IMR-90 (cell line): ENCODE measurements at regions not wholly inside any gene's neighbourhood (a gene's known extent, or its start where the extent isn't known, plus 50 kb on each side); places are given as distances from the start of the nearest gene placed in this dataset.

Experiments used
- ATAC-seq: fragments of 200-7000 bp; cut with Tn5 transposase; 2 replicates; pipeline ENCODE4 v1.9.1; 2020; ENCODE audit warnings: low read depth, mild to moderate bottlenecking, moderate library complexity
- BruUV-seq: library from RNA; stranded (reverse); fragments of 400-500 nt; replicated peaks from 2 replicates; lab custom pipeline; 2021; lab: Mats Ljungman, UMichigan
- CTCF ChIA-PET: fragments of 300-600 bp; formaldehyde crosslinking; extraction: SDS; loops from one replicate; lab custom pipeline; 2021; ENCODE audit warnings: antibody characterized with exemption; lab: Yijun Ruan, JAX
- POLR2A ChIA-PET: fragments of 300-600 bp; sonication (Branson Sonifier 250); formaldehyde crosslinking; loops from one replicate; lab custom pipeline; 2022; ENCODE audit warnings: antibody characterized with exemption; ENCODE audit not compliant: unreplicated experiment; lab: Charles Lee
- DNase-seq: peaks from one replicate; pipeline ENCODE4 v3.0.0; 2013
- H2AFZ ChIP-seq: replicated peaks from 2 replicates; pipeline ENCODE3; 2013; ENCODE audit warnings: low read length, mild to moderate bottlenecking; ENCODE audit not compliant: poor library complexity
- H2AK5ac ChIP-seq: 2 replicates; pipeline ENCODE4 v1.6.1; 2013; ENCODE audit warnings: low read depth, low read length, inconsistent platforms
- H2AK9ac ChIP-seq: replicated peaks from 2 replicates; pipeline ENCODE3; 2013; ENCODE audit warnings: mild to moderate bottlenecking, low read depth, low read length, moderate library complexity; ENCODE audit not compliant: poor library complexity
- H2BK120ac ChIP-seq: 2 replicates; pipeline ENCODE4 v1.6.1; 2013; ENCODE audit warnings: low read depth, low read length, inconsistent platforms
- H2BK15ac ChIP-seq: 3 replicates; pipeline ENCODE4 v1.6.1; 2013; ENCODE audit warnings: low read depth, low read length, inconsistent platforms
- H2BK20ac ChIP-seq: 2 replicates; pipeline ENCODE4 v1.6.1; 2013; ENCODE audit warnings: low read depth, mild to moderate bottlenecking, inconsistent platforms, low read length, moderate library complexity
- H2BK5ac ChIP-seq: 2 replicates; pipeline ENCODE4 v1.6.1; 2013; ENCODE audit warnings: mild to moderate bottlenecking, low read depth, low read length, inconsistent platforms; ENCODE audit not compliant: poor library complexity, severe bottlenecking
- H3K14ac ChIP-seq: replicated peaks from 2 replicates; pipeline ENCODE4 v1.6.1; 2013; ENCODE audit warnings: low read depth, low read length, inconsistent platforms
- H3K18ac ChIP-seq: 2 replicates; pipeline ENCODE4 v1.6.1; 2013; ENCODE audit warnings: low read depth, low read length, control low read depth
- H3K23ac ChIP-seq: 2 replicates; pipeline ENCODE4 v1.6.1; 2013; ENCODE audit warnings: low read depth, low read length, inconsistent platforms
- H3K27ac ChIP-seq: 2 replicates; pipeline ENCODE4 v1.5.1; 2013; ENCODE audit warnings: mild to moderate bottlenecking, control low read depth, low read length; ENCODE audit not compliant: insufficient read depth
- H3K27me3 ChIP-seq: 2 replicates; pipeline ENCODE4 v1.6.1; 2013; ENCODE audit warnings: low read length; ENCODE audit not compliant: control insufficient read depth, insufficient read depth
- H3K36me3 ChIP-seq: 2 replicates; pipeline ENCODE4 v1.6.1; 2013; ENCODE audit warnings: low read length, mixed read lengths; ENCODE audit not compliant: control insufficient read depth, insufficient read depth
- H3K4ac ChIP-seq: 2 replicates; pipeline ENCODE4 v1.6.1; 2013; ENCODE audit warnings: low read depth, low read length, inconsistent platforms
- H3K4me1 ChIP-seq: 2 replicates; pipeline ENCODE4 v1.6.1; 2013; ENCODE audit warnings: low read length, mixed read lengths; ENCODE audit not compliant: control insufficient read depth, insufficient read depth
- H3K4me2 ChIP-seq: 2 replicates; pipeline ENCODE4 v1.6.1; 2013; ENCODE audit warnings: low read depth, mild to moderate bottlenecking, control low read depth, low read length, moderate library complexity
- H3K4me3 ChIP-seq: 2 replicates; pipeline ENCODE4 v1.5.1; 2013; ENCODE audit warnings: low read depth, mild to moderate bottlenecking, control low read depth, low read length, moderate library complexity; ENCODE audit not compliant: insufficient read depth
- H3K56ac ChIP-seq: 2 replicates; pipeline ENCODE4 v1.6.1; 2013; ENCODE audit warnings: low read length, inconsistent platforms; ENCODE audit not compliant: insufficient read depth; ENCODE audit errors: extremely low read depth
- H3K79me1 ChIP-seq, 2 experiments: 2 replicates each; pipeline ENCODE4 v1.6.1; 2013; ENCODE audit warnings: low read length in 2 of 2, inconsistent platforms in 1 of 2, low read depth in 1 of 2
- H3K9ac ChIP-seq: 2 replicates; pipeline ENCODE4 v1.6.1; 2013; ENCODE audit warnings: low read depth, low read length, control low read depth
- H3K9me1 ChIP-seq: 2 replicates; pipeline ENCODE4 v1.6.1; 2013; ENCODE audit warnings: low read length, inconsistent platforms; ENCODE audit not compliant: insufficient read depth
- H3K9me3 ChIP-seq: 2 replicates; pipeline ENCODE4 v1.6.1; 2013; ENCODE audit warnings: low read length; ENCODE audit not compliant: control insufficient read depth, insufficient read depth
- H4K20me1 ChIP-seq: 2 replicates; pipeline ENCODE4 v1.6.1; 2013; ENCODE audit warnings: low read length, inconsistent platforms; ENCODE audit not compliant: insufficient read depth
- H4K5ac ChIP-seq: 2 replicates; pipeline ENCODE4 v1.6.1; 2013; ENCODE audit warnings: mild to moderate bottlenecking, low read depth, low read length, control low read depth
- H4K8ac ChIP-seq, 2 experiments: 2 replicates each; pipeline ENCODE4 v1.6.1; 2013; ENCODE audit warnings: low read depth in 2 of 2, low read length in 2 of 2, control low read depth in 1 of 2, inconsistent platforms in 1 of 2
- H4K91ac ChIP-seq: 2 replicates; pipeline ENCODE4 v1.6.1; 2013; ENCODE audit warnings: low read depth, low read length, inconsistent platforms; ENCODE audit not compliant: insufficient read depth
- BHLHE40 ChIP-seq: fragments of 150-350 bp; IDR thresholded peaks from 2 replicates; pipeline ENCODE4 v1.6.1; 2016; ENCODE audit warnings: mild to moderate bottlenecking, low read depth, low read length
- CEBPB ChIP-seq: IDR thresholded peaks from 2 replicates; pipeline ENCODE4 v1.6.1; 2012; ENCODE audit warnings: low read depth, low read length, improper control_type of control experiment
- MAZ ChIP-seq: IDR thresholded peaks from 2 replicates; pipeline ENCODE4 v1.6.1; 2012; ENCODE audit warnings: low read depth, mild to moderate bottlenecking, low read length, improper control_type of control experiment, moderate library complexity, borderline replicate concordance
- MXI1 ChIP-seq: IDR thresholded peaks from 2 replicates; pipeline ENCODE4 v1.6.1; 2012; ENCODE audit warnings: low read depth, mild to moderate bottlenecking, low read length, moderate library complexity, borderline replicate concordance
- NFE2L2 ChIP-seq: fragments of 150-350 bp; IDR thresholded peaks from 2 replicates; pipeline ENCODE4 v1.6.1; 2016; ENCODE audit warnings: low read depth, mild to moderate bottlenecking, low read length
- RCOR1 ChIP-seq: IDR thresholded peaks from 2 replicates; pipeline ENCODE4 v1.6.1; 2012; ENCODE audit warnings: mild to moderate bottlenecking, low read length, improper control_type of control experiment; ENCODE audit not compliant: insufficient replicate concordance
- SMC3 ChIP-seq: fragments of 150-350 bp; IDR thresholded peaks from 2 replicates; pipeline ENCODE4 v1.6.1; 2016; ENCODE audit warnings: low read depth, mild to moderate bottlenecking, antibody characterized with exemption, low read length, moderate library complexity
- WGBS, 2 experiments: methylation state at CpG; one replicate each; pipeline versions ENCODE4 v1.1.5 to v1.1.7; 2013; ENCODE audit warnings: missing lambda C conversion rate in 2 of 2; ENCODE audit not compliant: insufficient read length in 1 of 2; ENCODE audit errors: extremely low coverage in 2 of 2; 5-methylcytosine and 5-hydroxymethylcytosine counted together
- dilution Hi-C: fragments of 300-500 bp; cut with HindIII; formaldehyde crosslinking; loops from one replicate; pipeline ENCODE4 v1.14.3; 2018; ENCODE audit warnings: low sequenced_read_pairs; ENCODE audit not compliant: unreplicated experiment
- in situ Hi-C: fragments of 300-500 bp; cut with MboI; formaldehyde crosslinking; loops from 3 replicates; pipeline ENCODE4 v1.14.3; 2019; ENCODE audit warnings: low sequenced_read_pairs, inconsistent platforms, mixed read lengths
- intact Hi-C: fragments of 100-400 bp; cut with micrococcal nuclease; formaldehyde crosslinking; loops from 2 replicates; pipeline ENCODE4 v1.10.0; 2022
- TF ChIP-seq, protein P1 (sequence below): fragments of 150-350 bp; IDR thresholded peaks from 2 replicates; pipeline ENCODE4 v1.6.1; 2016; ENCODE audit warnings: low read depth, mild to moderate bottlenecking, low read length, moderate library complexity, borderline replicate concordance
- TF ChIP-seq, protein P2 (sequence below): conservative IDR thresholded peaks from 2 replicates; pipeline ENCODE4 v1.5.1; 2012; ENCODE audit warnings: mild to moderate bottlenecking, low read depth, low read length, improper control_type of control experiment
- TF ChIP-seq, protein P3 (sequence below): fragments of 150-350 bp; IDR thresholded peaks from 2 replicates; pipeline ENCODE4 v1.6.1; 2017; ENCODE audit warnings: mild to moderate bottlenecking, antibody characterized with exemption, low read length, low read depth

DNA sequence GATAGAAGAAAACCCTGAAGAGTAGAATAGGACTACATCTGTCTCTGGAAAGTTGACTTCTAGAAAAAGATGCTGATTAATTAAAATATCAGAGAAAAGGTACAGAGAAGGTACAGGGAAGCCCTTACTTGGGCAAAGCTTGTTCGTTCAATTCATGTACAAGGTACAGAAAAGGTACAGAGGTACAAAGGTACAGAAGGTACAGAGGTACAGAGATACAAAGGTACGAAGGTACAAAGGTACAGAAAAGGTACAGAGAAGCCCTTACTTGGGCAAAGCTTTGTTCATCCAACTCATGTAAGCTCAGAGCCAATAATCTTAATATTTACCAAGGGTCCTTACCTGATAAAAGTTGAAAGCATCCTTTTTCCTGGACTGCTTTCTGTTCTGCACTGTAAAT, 182.3 kb downstream of the PCSK1 start:
- H4K20me1 ChIP-seq: no peaks in the 10 kb centered on the region
- no peak overlapping the region for H3K4me3 ChIP-seq
- WGBS, 2 experiments: 67% methylated on average over 1 of the region's 2 CpGs; no CpG with 5 or more reads in 1 of the 2 experiments
- dilution Hi-C loops: no loop called here
- peak overlapping the region; percentile 71; the same call in 2 of the 3 replicates for H2BK15ac ChIP-seq
- no peak overlapping the region; a peak in 1 of 4 replicates for H4K8ac ChIP-seq
- peak overlapping the region; percentile 14; the same call in 1 of the 2 replicates for H3K4ac ChIP-seq
- H3K23ac ChIP-seq: no peak overlapping the region
- no peak overlapping the region for H2AFZ ChIP-seq
- in situ Hi-C loops: no loop called here
- peak overlapping the region; percentile 33; the same call in 1 of the 2 replicates for H4K91ac ChIP-seq
- no peak overlapping the region for H3K27ac ChIP-seq
- H3K79me1 ChIP-seq: peaks cover 3 to 10% of the 10 kb centered on the region in 2 experiments; a peak in 1 of 4 replicates
- H3K56ac ChIP-seq: no peak overlapping the region
- H2AK9ac ChIP-seq: no peak overlapping the region
- TF ChIP-seq NFE2L2 (no peak), SMC3 (no peak), RCOR1 (no peak), BHLHE40 (no peak), MAZ (no peak), CEBPB (no peak), MXI1 (no peak)
- TF ChIP-seq, protein P1, sequence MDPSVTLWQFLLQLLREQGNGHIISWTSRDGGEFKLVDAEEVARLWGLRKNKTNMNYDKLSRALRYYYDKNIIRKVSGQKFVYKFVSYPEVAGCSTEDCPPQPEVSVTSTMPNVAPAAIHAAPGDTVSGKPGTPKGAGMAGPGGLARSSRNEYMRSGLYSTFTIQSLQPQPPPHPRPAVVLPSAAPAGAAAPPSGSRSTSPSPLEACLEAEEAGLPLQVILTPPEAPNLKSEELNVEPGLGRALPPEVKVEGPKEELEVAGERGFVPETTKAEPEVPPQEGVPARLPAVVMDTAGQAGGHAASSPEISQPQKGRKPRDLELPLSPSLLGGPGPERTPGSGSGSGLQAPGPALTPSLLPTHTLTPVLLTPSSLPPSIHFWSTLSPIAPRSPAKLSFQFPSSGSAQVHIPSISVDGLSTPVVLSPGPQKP: no peak
- TF ChIP-seq, protein P2, sequence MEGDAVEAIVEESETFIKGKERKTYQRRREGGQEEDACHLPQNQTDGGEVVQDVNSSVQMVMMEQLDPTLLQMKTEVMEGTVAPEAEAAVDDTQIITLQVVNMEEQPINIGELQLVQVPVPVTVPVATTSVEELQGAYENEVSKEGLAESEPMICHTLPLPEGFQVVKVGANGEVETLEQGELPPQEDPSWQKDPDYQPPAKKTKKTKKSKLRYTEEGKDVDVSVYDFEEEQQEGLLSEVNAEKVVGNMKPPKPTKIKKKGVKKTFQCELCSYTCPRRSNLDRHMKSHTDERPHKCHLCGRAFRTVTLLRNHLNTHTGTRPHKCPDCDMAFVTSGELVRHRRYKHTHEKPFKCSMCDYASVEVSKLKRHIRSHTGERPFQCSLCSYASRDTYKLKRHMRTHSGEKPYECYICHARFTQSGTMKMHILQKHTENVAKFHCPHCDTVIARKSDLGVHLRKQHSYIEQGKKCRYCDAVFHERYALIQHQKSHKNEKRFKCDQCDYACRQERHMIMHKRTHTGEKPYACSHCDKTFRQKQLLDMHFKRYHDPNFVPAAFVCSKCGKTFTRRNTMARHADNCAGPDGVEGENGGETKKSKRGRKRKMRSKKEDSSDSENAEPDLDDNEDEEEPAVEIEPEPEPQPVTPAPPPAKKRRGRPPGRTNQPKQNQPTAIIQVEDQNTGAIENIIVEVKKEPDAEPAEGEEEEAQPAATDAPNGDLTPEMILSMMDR: no peak
- TF ChIP-seq, protein P3, sequence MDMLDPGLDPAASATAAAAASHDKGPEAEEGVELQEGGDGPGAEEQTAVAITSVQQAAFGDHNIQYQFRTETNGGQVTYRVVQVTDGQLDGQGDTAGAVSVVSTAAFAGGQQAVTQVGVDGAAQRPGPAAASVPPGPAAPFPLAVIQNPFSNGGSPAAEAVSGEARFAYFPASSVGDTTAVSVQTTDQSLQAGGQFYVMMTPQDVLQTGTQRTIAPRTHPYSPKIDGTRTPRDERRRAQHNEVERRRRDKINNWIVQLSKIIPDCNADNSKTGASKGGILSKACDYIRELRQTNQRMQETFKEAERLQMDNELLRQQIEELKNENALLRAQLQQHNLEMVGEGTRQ: no peak
- peak overlapping the region; percentile 44; the same call in 1 of the 2 replicates for H2AK5ac ChIP-seq
- intact Hi-C loops: loop anchor here (10.0 kb wide), 1 partner anchor 76 kb away; no protein-coding TSS in a partner anchor
- H3K36me3 ChIP-seq: no peaks in the 10 kb centered on the region
- no peak for ATAC-seq
- H3K9me3 ChIP-seq: no peaks in the 10 kb centered on the region
- H3K27me3 ChIP-seq: no peaks in the 10 kb centered on the region
- no TSS peak for BruUV-seq
- POLR2A ChIA-PET: no interaction called here
- H2BK5ac ChIP-seq: no peak overlapping the region
- CTCF ChIA-PET: no interaction called here
- no peak overlapping the region for H3K14ac ChIP-seq
- peaks cover 10% of the 10 kb centered on the region for H3K9me1 ChIP-seq
- peak overlapping the region; percentile 54 for H2BK120ac ChIP-seq
- H3K18ac ChIP-seq: no peak overlapping the region
- peaks cover 19% of the 10 kb centered on the region for H3K4me1 ChIP-seq
- DNase-seq: no peak
- peak overlapping the region; percentile 63; the same call in 1 of the 2 replicates for H2BK20ac ChIP-seq
- no peak overlapping the region for H4K5ac ChIP-seq
- no peak overlapping the region for H3K4me2 ChIP-seq
- no peak overlapping the region for H3K9ac ChIP-seq
